ENCODE measurements at regions not wholly inside any gene's neighbourhood (a gene's known extent, or its start where the extent isn't known, plus 50 kb on each side); places are given as distances from the start of the nearest gene placed in this dataset.

- TF ChIP-seq POLR2AphosphoS5 (IDR thresholded peaks at IDR 0.05; ENCODE audit: borderline replicate concordance, low read depth, low read length) = no peak
- no peak for TF ChIP-seq EZH2 (IDR thresholded peaks at IDR 0.05)
These were observed 113.7 kb downstream of the SNX19 start for GRCh38 chr11:130802567-130802966.
